ENCODE measurements at regions not wholly inside any gene's neighbourhood (a gene's known extent, or its start where the extent isn't known, plus 50 kb on each side); places are given as distances from the start of the nearest gene placed in this dataset.
"Not testable (repeated sequence)": the region's sequence is repeated elsewhere in the genome, so short reads cannot be mapped to it uniquely, and the experiment has no call there.

- Mint-ChIP-seq H3K4me1 (no peaks in the 10 kb centered on the region), H3K27ac (no peak overlapping the region), H3K36me3 (ENCODE audit: low read depth) (no peaks in the 10 kb centered on the region), H3K27me3 (peaks cover 12% of the 10 kb centered on the region), H3K9me3 (peaks cover 4% of the 10 kb centered on the region), H3K4me3 (no peak overlapping the region)
- ATAC-seq (no peak), DNase-seq (no peak)
Observed at GRCh38 chr3:150274372-150274771, 133.7 kb upstream of the TSC22D2 start.

DNA sequence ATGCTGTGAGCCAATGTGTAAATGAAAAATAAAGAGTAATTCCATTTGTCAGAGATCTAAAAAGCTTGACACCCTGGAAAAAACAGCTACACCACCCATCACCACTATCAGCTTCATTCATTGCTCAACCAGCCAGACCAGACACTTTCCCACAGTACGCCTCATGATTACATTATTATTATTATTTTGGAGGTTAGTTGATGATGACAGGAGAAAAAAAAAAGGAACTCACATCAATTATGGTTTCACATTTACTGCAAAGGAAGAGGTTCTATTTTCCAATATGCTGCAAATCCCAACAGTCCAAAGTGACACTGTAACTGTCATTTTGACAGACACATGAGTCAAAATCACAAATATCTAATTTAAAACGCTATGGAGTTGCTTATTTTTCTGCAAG, 134.7 kb upstream of the TSC22D2 start:
- ATAC-seq (no peak), DNase-seq (no peak)
- no peaks in the 10 kb centered on the region for H3K4me1 Mint-ChIP-seq
- peaks cover 12% of the 10 kb centered on the region for H3K27me3 Mint-ChIP-seq
- peaks cover 4% of the 10 kb centered on the region for H3K9me3 Mint-ChIP-seq
- H3K4me3 Mint-ChIP-seq: no peak overlapping the region
- no peak overlapping the region for H3K27ac Mint-ChIP-seq
- no peaks in the 10 kb centered on the region for H3K36me3 Mint-ChIP-seq (ENCODE audit: low read depth)

- Mint-ChIP-seq H3K9me3 (peaks cover 4% of the 10 kb centered on the region), H3K36me3 (ENCODE audit: low read depth) (no peaks in the 10 kb centered on the region), H3K4me3 (no peak overlapping the region), H3K4me1 (no peaks in the 10 kb centered on the region), H3K27ac (no peak overlapping the region), H3K27me3 (peaks cover 4% of the 10 kb centered on the region)
- ATAC-seq (no peak), DNase-seq (no peak)
Observed at GRCh38 chr3:150271591-150271960, 136.5 kb upstream of the TSC22D2 start.

DNA sequence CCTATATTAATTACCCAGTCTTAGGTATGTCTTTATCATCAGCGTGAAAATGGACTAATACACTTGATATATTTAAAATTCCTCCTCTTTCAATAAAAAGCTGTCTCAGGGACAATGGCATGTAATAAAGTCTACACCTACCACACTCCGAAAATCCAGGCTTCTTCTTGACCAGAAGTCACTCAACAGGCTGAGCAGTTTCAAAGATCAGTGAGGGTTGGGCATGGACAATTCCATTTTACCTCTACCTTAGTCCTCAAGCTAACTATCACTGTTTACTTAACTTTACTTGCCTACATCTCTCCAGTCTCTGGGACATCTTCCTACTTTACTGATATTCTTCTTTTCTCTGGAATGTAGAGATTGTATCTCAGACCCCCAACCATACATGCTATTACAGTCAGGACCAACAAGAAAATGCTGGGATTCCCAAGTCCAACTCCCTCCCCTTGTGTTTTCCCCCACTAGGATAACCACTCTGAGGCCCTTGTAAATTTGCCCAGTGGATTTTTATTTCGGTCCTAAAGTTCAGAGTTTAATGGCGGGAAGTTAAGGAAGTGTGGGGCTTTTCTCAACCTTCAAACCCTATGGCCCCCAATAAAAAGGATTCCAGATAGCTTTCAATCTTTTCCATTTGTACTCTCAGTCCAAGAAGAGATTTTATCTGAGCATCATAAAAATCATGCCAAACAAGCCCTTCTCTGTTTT, 137.1 kb upstream of the TSC22D2 start:
- Mint-ChIP-seq H3K9me3 (peaks cover 4% of the 10 kb centered on the region), H3K36me3 (ENCODE audit: low read depth) (no peaks in the 10 kb centered on the region), H3K4me3 (no peak overlapping the region), H3K4me1 (no peaks in the 10 kb centered on the region), H3K27me3 (peaks cover 4% of the 10 kb centered on the region), H3K27ac (no peak overlapping the region)
- DNase-seq (no peak), ATAC-seq (no peak)

DNA sequence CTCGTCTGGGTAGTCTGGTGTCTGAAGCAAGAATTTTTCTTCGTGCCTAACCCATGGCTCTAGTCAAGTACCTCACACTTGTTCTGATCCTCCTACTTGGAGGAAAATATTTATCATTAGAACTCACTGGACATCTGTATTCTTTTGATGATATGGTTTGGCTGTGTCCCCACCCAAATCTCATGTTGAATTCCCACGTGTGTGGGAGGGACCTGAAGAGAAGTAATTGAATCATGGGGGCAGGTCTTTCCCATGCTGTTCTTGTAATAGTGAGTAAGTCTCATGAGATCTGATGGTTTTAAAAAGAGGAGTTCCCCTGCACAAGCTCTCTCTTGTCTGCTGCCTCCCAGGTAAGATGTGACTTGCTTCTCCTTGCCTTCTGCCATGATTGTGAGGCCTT, 137.7 kb upstream of the TSC22D2 start:
- not testable (repeated sequence) for H3K4me3 Mint-ChIP-seq; H3K36me3 Mint-ChIP-seq (ENCODE audit: low read depth); H3K27me3 Mint-ChIP-seq; H3K9me3 Mint-ChIP-seq; H3K27ac Mint-ChIP-seq; H3K4me1 Mint-ChIP-seq; ATAC-seq; DNase-seq

DNA sequence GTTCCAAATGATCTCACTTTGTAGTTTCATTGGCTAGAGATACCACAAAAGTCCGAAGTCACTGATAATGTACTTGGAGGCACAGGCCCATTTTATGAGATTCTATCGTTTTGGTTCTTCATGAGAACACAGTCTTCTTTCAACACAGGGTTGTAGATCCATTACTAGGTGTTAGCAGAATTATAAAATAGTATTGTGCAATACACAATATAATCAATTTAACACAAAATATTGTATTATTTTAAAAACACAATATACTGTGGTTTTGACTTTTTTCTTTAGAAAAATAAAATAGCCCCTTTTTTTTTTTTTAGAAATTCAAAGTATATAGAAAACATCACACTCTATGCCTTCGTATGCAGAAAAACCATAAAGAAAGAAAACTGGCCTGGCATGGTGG, 138.6 kb upstream of the TSC22D2 start:
- ATAC-seq (no peak), DNase-seq (no peak)
- no peaks in the 10 kb centered on the region for H3K36me3 Mint-ChIP-seq (ENCODE audit: low read depth)
- peaks cover 4% of the 10 kb centered on the region for H3K9me3 Mint-ChIP-seq
- no peak overlapping the region for H3K4me3 Mint-ChIP-seq
- H3K4me1 Mint-ChIP-seq: no peaks in the 10 kb centered on the region
- H3K27me3 Mint-ChIP-seq: no peaks in the 10 kb centered on the region
- H3K27ac Mint-ChIP-seq: no peak overlapping the region

DNA sequence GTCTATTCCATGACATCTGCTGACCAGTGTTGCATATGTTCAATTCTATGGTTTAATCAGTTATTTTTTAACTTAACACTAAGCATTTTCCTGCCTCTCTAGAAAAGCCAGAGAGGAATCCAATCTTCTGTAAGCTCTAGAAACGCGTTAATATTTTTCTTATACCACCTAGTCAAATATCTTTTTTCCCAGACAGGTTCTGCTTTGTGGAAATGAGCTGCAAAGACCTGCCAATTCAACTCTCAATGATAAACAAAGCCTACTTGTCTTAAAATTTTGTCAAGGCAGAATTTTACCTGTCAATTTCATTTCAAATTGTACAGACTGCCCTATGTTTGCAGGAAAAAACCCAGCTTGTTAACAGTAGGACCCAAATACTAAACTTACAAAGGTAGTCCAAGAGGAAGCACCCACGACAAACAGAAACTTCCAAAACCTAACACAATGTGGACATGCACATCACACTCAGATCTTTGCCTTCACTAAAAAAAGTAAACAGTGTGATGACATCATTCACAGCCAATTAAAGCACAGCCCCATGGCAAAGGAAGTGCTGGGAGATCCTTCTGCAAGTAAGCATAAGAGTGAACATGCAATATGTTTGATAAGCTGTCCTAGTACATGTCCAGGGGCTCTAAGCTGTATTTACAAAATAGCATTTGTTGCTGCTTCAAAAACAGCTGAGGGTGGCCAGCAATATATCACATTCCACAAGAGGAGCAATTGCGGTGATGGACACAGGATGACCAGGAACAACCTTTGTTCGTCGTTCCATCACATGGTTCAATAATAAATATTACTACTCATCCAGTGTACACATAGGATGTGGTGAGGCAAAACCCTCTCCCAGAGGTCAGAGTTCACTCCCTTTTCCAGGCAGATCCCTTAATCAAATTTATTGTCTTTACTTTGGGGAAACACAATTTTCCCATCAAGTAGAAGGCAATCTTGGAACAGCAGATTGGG, 139.4 kb upstream of the TSC22D2 start:
- H3K27ac Mint-ChIP-seq: no peak overlapping the region
- H3K4me1 Mint-ChIP-seq: no peaks in the 10 kb centered on the region
- no peaks in the 10 kb centered on the region for H3K36me3 Mint-ChIP-seq (ENCODE audit: low read depth)
- H3K4me3 Mint-ChIP-seq: no peak overlapping the region
- peaks cover 4% of the 10 kb centered on the region for H3K9me3 Mint-ChIP-seq
- ATAC-seq (no peak), DNase-seq (no peak)
- peaks cover 6% of the 10 kb centered on the region for H3K27me3 Mint-ChIP-seq

GRCh38 chr3:150267288-150267687, 140.8 kb upstream of the TSC22D2 start:
- Mint-ChIP-seq H3K4me3 (no peak overlapping the region), H3K4me1 (no peaks in the 10 kb centered on the region), H3K36me3 (ENCODE audit: low read depth) (no peaks in the 10 kb centered on the region), H3K27me3 (peaks cover 7% of the 10 kb centered on the region), H3K27ac (no peak overlapping the region), H3K9me3 (peaks cover 4% of the 10 kb centered on the region)
- DNase-seq (no peak), ATAC-seq (no peak)

DNA sequence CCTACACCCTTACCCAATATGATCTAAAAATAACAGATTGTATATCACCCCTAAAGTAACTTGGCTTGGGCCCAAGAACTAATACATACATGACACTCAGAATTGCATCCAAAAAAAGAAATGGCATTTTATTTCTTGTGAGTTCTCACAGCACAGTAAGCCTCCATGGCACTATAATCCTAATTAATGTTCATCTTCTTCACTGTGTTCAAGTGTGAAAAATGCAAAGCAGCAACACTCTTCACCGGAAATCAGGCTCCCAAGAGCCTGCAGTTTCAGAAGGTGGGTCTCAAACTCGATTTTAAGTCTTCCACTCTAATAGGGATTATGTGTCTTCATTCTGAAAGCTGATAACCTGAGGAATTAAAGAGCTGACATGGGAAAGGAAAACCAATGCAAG, 142.8 kb upstream of the TSC22D2 start:
- no peak overlapping the region for H3K4me3 Mint-ChIP-seq
- peaks cover 7% of the 10 kb centered on the region for H3K27me3 Mint-ChIP-seq
- no peaks in the 10 kb centered on the region for H3K9me3 Mint-ChIP-seq
- ATAC-seq (no peak), DNase-seq (no peak)
- no peak overlapping the region for H3K27ac Mint-ChIP-seq
- H3K36me3 Mint-ChIP-seq (ENCODE audit: low read depth): no peaks in the 10 kb centered on the region
- H3K4me1 Mint-ChIP-seq: no peaks in the 10 kb centered on the region

DNA sequence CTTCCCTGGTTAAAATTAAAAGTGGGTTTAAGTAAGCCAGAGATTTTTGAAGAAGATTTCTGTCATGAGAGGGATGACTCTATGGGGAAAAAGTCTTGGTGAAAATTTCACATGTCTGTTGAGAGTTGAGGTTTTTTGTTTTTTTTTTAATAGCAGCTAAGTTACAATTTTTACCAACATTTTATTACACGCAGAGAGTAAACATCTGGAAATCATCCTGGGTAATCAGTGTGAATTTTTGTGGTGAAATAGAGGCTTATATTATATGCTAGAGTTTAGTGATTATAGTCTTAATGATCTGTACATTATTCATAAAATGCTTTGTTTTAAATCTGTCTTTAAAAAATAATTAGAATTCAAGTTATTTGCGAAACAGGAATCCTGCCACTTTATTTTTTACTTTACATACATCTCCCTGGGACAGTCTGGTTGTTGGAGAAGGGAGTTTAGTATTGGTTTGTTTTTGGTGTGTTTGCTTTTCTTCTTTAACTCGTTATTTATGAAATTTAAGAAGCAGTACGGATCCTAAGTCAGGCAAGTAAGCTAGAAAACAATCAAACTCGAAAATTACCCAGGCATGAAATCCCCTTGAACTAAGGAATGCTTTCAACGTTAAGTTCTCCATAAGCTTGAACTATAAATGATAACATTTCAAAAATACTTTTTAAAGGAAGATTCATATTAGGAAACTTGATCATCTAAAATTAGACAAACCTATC, 143.4 kb upstream of the TSC22D2 start:
- no peak overlapping the region for H3K27ac Mint-ChIP-seq
- H3K36me3 Mint-ChIP-seq (ENCODE audit: low read depth): no peaks in the 10 kb centered on the region

DNA sequence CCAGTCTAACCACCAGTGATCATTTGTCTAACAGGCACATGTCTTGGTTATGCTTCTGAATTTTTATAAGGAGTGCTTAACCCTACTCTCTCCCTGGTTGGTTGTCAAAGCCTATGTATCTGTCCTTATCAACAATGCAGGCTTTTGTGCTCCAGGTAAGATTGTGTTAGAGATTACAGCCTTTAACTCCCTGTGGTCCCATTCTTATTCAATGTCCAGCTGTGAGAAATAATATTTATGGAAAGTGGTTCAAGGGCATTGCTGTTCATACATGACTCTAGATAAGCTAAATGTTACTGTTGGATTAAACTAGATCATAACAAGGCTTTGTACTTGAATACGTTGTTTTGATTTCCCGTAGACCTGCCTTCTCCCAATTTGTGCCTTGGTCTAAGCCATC, 146.1 kb upstream of the TSC22D2 start:
- no peaks in the 10 kb centered on the region for H3K36me3 Mint-ChIP-seq (ENCODE audit: low read depth)
- no peak for DNase-seq

More for the DNA sequence above, 143.4 kb upstream of the TSC22D2 start:
- Mint-ChIP-seq H3K9me3 (no peaks in the 10 kb centered on the region), H3K4me3 (no peak overlapping the region), H3K4me1 (no peaks in the 10 kb centered on the region), H3K27me3 (peaks cover 7% of the 10 kb centered on the region)
- DNase-seq (no peak), ATAC-seq (no peak)

DNA sequence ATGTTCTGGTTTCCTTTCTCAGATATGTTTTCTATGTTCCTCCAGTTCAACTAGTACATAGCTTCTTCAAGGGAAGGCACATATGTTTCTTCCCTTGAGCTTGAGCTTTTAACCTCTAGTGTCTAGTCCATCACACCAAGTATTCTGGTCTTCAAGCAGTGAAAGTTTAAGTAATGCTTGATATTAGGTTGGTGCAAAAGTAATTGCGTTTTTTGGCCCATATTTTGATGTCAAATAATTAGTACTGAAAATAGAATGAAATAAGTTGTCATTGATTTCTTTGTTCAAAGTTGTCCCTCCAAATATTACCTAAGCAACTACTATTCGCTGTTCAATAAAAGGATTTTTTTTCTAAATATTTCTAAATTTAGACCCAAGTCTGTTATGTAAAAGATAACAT, 146.7 kb upstream of the TSC22D2 start:
- Mint-ChIP-seq H3K4me3 (no peak overlapping the region), H3K9me3 (peaks cover 5% of the 10 kb centered on the region), H3K27ac (no peak overlapping the region), H3K36me3 (ENCODE audit: low read depth) (no peaks in the 10 kb centered on the region), H3K4me1 (no peaks in the 10 kb centered on the region), H3K27me3 (peaks cover 7% of the 10 kb centered on the region)
- DNase-seq (no peak), ATAC-seq (no peak)

More for the DNA sequence above, 146.1 kb upstream of the TSC22D2 start:
- Mint-ChIP-seq H3K4me3 (no peak overlapping the region), H3K27ac (no peak overlapping the region), H3K9me3 (no peaks in the 10 kb centered on the region), H3K4me1 (no peaks in the 10 kb centered on the region), H3K27me3 (peaks cover 7% of the 10 kb centered on the region)
- ATAC-seq: no peak

- H3K9me3 Mint-ChIP-seq: peaks cover 5% of the 10 kb centered on the region
- peaks cover 7% of the 10 kb centered on the region for H3K27me3 Mint-ChIP-seq
- ATAC-seq: no peak
- H3K4me1 Mint-ChIP-seq: no peaks in the 10 kb centered on the region
- H3K4me3 Mint-ChIP-seq: no peak overlapping the region
- H3K36me3 Mint-ChIP-seq (ENCODE audit: low read depth): no peaks in the 10 kb centered on the region
- H3K27ac Mint-ChIP-seq: no peak overlapping the region
- no peak for DNase-seq
Observed at GRCh38 chr3:150260398-150260710, 147.7 kb upstream of the TSC22D2 start.

DNA sequence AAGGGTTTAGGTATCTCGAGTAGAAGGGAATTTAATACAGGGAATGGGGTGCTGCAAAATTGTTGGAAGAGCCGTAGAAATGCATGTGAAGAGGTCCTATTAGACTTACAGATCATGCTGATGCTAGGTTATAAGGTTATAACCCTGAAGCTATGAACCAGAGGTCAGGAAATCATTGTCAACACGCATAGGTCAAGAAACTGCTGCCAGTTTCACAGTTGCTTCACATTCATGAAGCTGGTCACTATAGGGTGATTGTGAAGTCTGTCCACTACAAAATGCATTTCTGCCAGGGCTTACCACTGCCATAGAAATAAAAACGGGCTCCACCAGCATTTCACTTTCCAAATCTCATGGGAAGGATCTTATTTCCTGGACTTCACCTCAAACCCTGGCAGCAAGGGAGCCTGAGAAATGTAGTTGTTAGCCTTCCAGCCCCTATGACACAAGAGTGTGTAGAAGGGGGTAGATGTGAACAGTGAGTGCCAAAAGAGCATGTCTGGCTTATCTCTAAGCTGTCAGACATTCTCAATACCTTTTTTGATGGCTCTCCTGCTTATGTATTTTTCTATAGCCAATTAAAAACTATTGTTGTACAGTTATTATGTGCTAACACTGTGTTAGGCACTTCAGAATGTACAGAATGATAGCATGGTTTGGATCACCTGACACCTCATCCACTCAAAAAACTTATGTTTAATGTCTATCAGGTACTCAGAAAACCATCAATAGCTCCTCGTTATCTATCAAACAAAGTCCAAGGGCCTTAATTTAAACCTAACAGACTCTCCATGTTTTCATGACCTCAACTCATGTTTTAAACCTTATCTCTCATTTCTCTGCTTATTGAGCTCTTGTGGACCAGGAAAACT, 148.3 kb upstream of the TSC22D2 start:
- Mint-ChIP-seq H3K9me3 (peaks cover 5% of the 10 kb centered on the region), H3K4me3 (no peak overlapping the region), H3K36me3 (ENCODE audit: low read depth) (no peaks in the 10 kb centered on the region), H3K27me3 (peaks cover 10% of the 10 kb centered on the region), H3K27ac (no peak overlapping the region), H3K4me1 (no peaks in the 10 kb centered on the region)
- DNase-seq (no peak), ATAC-seq (no peak)
